H1 (cell line): ENCODE measurements at regions not wholly inside any gene's neighbourhood (a gene's known extent, or its start where the extent isn't known, plus 50 kb on each side); places are given as distances from the start of the nearest gene placed in this dataset.
"Not testable (repeated sequence)": the region's sequence is repeated elsewhere in the genome, so short reads cannot be mapped to it uniquely, and the experiment has no call there.

Experiments
- CTCF ChIA-PET: fragments of 300-600 bp; sonication (Branson Sonifier 250); formaldehyde crosslinking; loops from one replicate; lab custom pipeline; 2021; ENCODE audit not compliant: partially characterized antibody; lab: Charles Lee
- POLR2A ChIA-PET: fragments of 300-600 bp; sonication (Branson Sonifier 250); formaldehyde crosslinking; loops from one replicate; lab custom pipeline; 2021; ENCODE audit warnings: inconsistent platforms; ENCODE audit not compliant: partially characterized antibody; lab: Charles Lee
- DNase-seq, 2 experiments: peaks; one replicate each; pipeline versions ENCODE4 v3.0.0 to v3.0.0-alpha.2; 2010 to 2022; ENCODE audit warnings: low spot score in 2 of 2, low read depth in 1 of 2, mixed read lengths in 1 of 2
- FAIRE-seq: peaks from 2 replicates; lab custom pipeline; 2011; peaks lifted over from hg19 to GRCh38; lab: Jason Lieb, UNC
- H2AFZ ChIP-seq: 2 replicates; pipeline ENCODE4 v1.8.1; 2012; ENCODE audit warnings: low read length, inconsistent platforms
- H2AK5ac ChIP-seq: 2 replicates; pipeline ENCODE4 v1.6.1; 2013; ENCODE audit warnings: low read depth, low read length
- H2BK120ac ChIP-seq: replicated peaks from 2 replicates; pipeline ENCODE3; 2013; ENCODE audit warnings: low read depth, low read length, inconsistent platforms
- H2BK12ac ChIP-seq: 2 replicates; pipeline ENCODE4 v1.6.1; 2013; ENCODE audit warnings: low read depth, low read length
- H2BK15ac ChIP-seq: 2 replicates; pipeline ENCODE4 v1.6.1; 2013; ENCODE audit warnings: low read length
- H2BK20ac ChIP-seq: 2 replicates; pipeline ENCODE4 v1.6.1; 2013; ENCODE audit warnings: low read length
- H2BK5ac ChIP-seq: 2 replicates; pipeline ENCODE4 v1.6.1; 2013; ENCODE audit warnings: low read depth, low read length
- H3K14ac ChIP-seq: 2 replicates; pipeline ENCODE4 v1.6.1; 2013; ENCODE audit warnings: inconsistent platforms; ENCODE audit not compliant: insufficient read length
- H3K18ac ChIP-seq: 2 replicates; pipeline ENCODE4 v1.6.1; 2013; ENCODE audit warnings: low read length; ENCODE audit errors: extremely low read depth
- H3K23ac ChIP-seq: 2 replicates; pipeline ENCODE4 v1.6.1; 2013; ENCODE audit warnings: inconsistent platforms; ENCODE audit not compliant: insufficient read length
- H3K23me2 ChIP-seq: 2 replicates; pipeline ENCODE4 v1.6.1; 2013; ENCODE audit warnings: low read depth, low read length
- H3K27ac ChIP-seq: 2 replicates; pipeline ENCODE4 v1.6.1; 2011; ENCODE audit warnings: low read depth, low read length, inconsistent platforms
- H3K27me3 ChIP-seq, 4 experiments: replicated peaks in 1 of 4; 1 replicate in 1 of 4; 2 replicates in 3 of 4; pipeline versions ENCODE4 v1.6.1 to v1.8.1; 2011 to 2013; ENCODE audit warnings: low read length in 3 of 4, mild to moderate bottlenecking in 3 of 4, inconsistent platforms in 2 of 4, mixed read lengths in 2 of 4, moderate library complexity in 1 of 4; ENCODE audit not compliant: control insufficient read depth in 3 of 4, insufficient read depth in 3 of 4; ENCODE audit errors: extremely low read depth in 1 of 4
- H3K36me3 ChIP-seq, 4 experiments: 2 replicates each; pipeline versions ENCODE4 v1.6.1 to v1.8.1; 2011 to 2013; ENCODE audit warnings: mild to moderate bottlenecking in 4 of 4, low read length in 3 of 4, moderate library complexity in 2 of 4, control low read depth in 1 of 4, inconsistent platforms in 1 of 4; ENCODE audit not compliant: insufficient read depth in 4 of 4, control insufficient read depth in 2 of 4
- H3K4ac ChIP-seq: replicated peaks from 2 replicates; pipeline ENCODE3; 2013; ENCODE audit warnings: low read length, low read depth, mixed read lengths, inconsistent platforms; ENCODE audit not compliant: insufficient read length
- H3K4me1 ChIP-seq, 4 experiments: replicated peaks in 1 of 4; 1 replicate in 1 of 4; 2 replicates in 3 of 4; pipeline versions ENCODE4 v1.6.1 to v1.8.1; 2011 to 2013; ENCODE audit warnings: low read length in 3 of 4, inconsistent platforms in 2 of 4, mixed read lengths in 1 of 4; ENCODE audit not compliant: insufficient read depth in 4 of 4, control insufficient read depth in 3 of 4
- H3K4me2 ChIP-seq, 2 experiments: 2 replicates each; pipeline versions ENCODE4 v1.6.1 to v1.8.1; 2011 to 2013; ENCODE audit warnings: low read depth in 2 of 2, low read length in 2 of 2, control low read depth in 1 of 2, inconsistent platforms in 1 of 2, mild to moderate bottlenecking in 1 of 2; ENCODE audit not compliant: insufficient read depth in 1 of 2
- H3K4me3 ChIP-seq, 4 experiments: fragments of 200-600, 300-600 bp in 1 of 4; sonication (generic), shearing (Covaris generic), sonication (Bioruptor Twin) in 1 of 4; 2 replicates each; pipeline versions ENCODE4 v1.5.1 to v1.8.1; 2011 to 2016; ENCODE audit warnings: low read length in 4 of 4, low read depth in 3 of 4, control low read depth in 2 of 4, inconsistent platforms in 2 of 4, mild to moderate bottlenecking in 2 of 4, mixed read lengths in 1 of 4, moderate library complexity in 1 of 4; ENCODE audit not compliant: insufficient read depth in 2 of 4; ENCODE audit errors: extremely low read depth in 1 of 4
- H3K56ac ChIP-seq: replicated peaks from 2 replicates; pipeline ENCODE3; 2013; ENCODE audit warnings: low read depth, mild to moderate bottlenecking, mixed read lengths, low read length, inconsistent platforms; ENCODE audit not compliant: insufficient read length
- H3K79me1 ChIP-seq: 2 replicates; pipeline ENCODE4 v1.6.1; 2013; ENCODE audit warnings: low read depth, low read length, control low read depth
- H3K79me2 ChIP-seq, 2 experiments: 2 replicates each; pipeline versions ENCODE4 v1.6.1 to v1.8.1; 2012 to 2013; ENCODE audit warnings: low read length in 2 of 2, mild to moderate bottlenecking in 2 of 2, inconsistent platforms in 1 of 2; ENCODE audit not compliant: insufficient read depth in 2 of 2, control insufficient read depth in 1 of 2
- H3K9ac ChIP-seq, 4 experiments: replicated peaks in 1 of 4; 1 replicate in 1 of 4; 2 replicates in 3 of 4; pipeline versions ENCODE4 v1.6.1 to v1.8.1; 2011 to 2013; ENCODE audit warnings: low read depth in 3 of 4, low read length in 3 of 4, control low read depth in 2 of 4, mild to moderate bottlenecking in 2 of 4, moderate library complexity in 2 of 4, inconsistent platforms in 1 of 4; ENCODE audit errors: extremely low read depth in 1 of 4
- H3K9me3 ChIP-seq, 2 experiments: 2 replicates each; pipeline versions ENCODE4 v1.6.1 to v1.8.1; 2012 to 2013; ENCODE audit warnings: mild to moderate bottlenecking in 2 of 2, moderate library complexity in 2 of 2, control low read depth in 1 of 2, inconsistent platforms in 1 of 2, low read depth in 1 of 2, low read length in 1 of 2, mixed read lengths in 1 of 2; ENCODE audit not compliant: insufficient read depth in 2 of 2
- H4K20me1 ChIP-seq, 2 experiments: replicated peaks in 1 of 2; 2 replicates each; pipeline versions ENCODE3 to v1.8.1; 2011 to 2013; ENCODE audit warnings: inconsistent platforms in 2 of 2, low read length in 2 of 2, mild to moderate bottlenecking in 1 of 2; ENCODE audit not compliant: insufficient read depth in 2 of 2, control insufficient read depth in 1 of 2
- H4K5ac ChIP-seq: 2 replicates; pipeline ENCODE4 v1.6.1; 2013; ENCODE audit warnings: low read length, low read depth, mixed read lengths, inconsistent platforms; ENCODE audit not compliant: insufficient read length
- H4K8ac ChIP-seq: 2 replicates; pipeline ENCODE4 v1.8.0; 2013; ENCODE audit warnings: mild to moderate bottlenecking, moderate library complexity, low read length, inconsistent platforms; ENCODE audit not compliant: insufficient read depth; ENCODE audit errors: extremely low read depth
- H4K91ac ChIP-seq: replicated peaks from 2 replicates; pipeline ENCODE3; 2013; ENCODE audit warnings: low read length, mixed read lengths, inconsistent platforms; ENCODE audit not compliant: insufficient read length
- WGBS, 2 experiments: shearing (Covaris generic) in 1 of 2; methylation state at CpG; one replicate each; pipeline versions ENCODE4 v1.1.6 to v1.1.7; 2013 to 2015; ENCODE audit warnings: low lambda C conversion rate in 2 of 2, mixed read lengths in 2 of 2, inconsistent platforms in 1 of 2, low coverage in 1 of 2, missing lambda C conversion rate in 1 of 2; ENCODE audit not compliant: insufficient replicate concordance in 2 of 2, insufficient coverage in 1 of 2, insufficient read length in 1 of 2; ENCODE audit errors: extremely low coverage in 1 of 2, missing lambda C conversion rate in 1 of 2; 5-methylcytosine and 5-hydroxymethylcytosine counted together

DNA sequence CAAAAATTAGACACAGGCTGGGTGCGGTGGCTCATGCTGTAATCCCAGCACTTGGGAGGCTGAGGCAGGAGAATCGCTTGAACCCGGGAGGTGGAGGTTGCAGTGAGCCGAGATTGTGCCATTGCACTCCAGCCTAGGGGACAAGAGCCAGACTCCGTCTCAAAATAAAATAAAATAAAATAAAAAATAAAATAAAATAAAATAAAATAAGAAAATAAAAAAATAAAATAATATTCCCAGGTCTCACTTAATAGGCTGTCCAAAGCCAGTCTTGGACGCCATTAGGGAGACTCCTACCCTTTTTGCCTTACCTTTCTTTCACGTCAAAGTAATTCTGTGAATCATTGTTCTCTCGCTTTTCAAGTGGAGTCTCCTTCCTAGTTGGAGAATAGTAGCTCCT lies 172.3 kb downstream of the OR2B2 start:
- H3K9me3 ChIP-seq, H3K56ac ChIP-seq, H4K8ac ChIP-seq, H2BK12ac ChIP-seq, POLR2A ChIA-PET, H2BK5ac ChIP-seq, H2AK5ac ChIP-seq, H3K4ac ChIP-seq, H3K14ac ChIP-seq, H4K91ac ChIP-seq, H3K4me1 ChIP-seq, H3K23me2 ChIP-seq, FAIRE-seq, H4K5ac ChIP-seq, DNase-seq, H2BK15ac ChIP-seq, H3K18ac ChIP-seq, H3K23ac ChIP-seq, H3K27ac ChIP-seq, H2AFZ ChIP-seq, H3K79me2 ChIP-seq, H3K4me3 ChIP-seq, H2BK20ac ChIP-seq, H3K4me2 ChIP-seq, H3K9ac ChIP-seq, H4K20me1 ChIP-seq, H2BK120ac ChIP-seq, H3K79me1 ChIP-seq, H3K36me3 ChIP-seq: not testable (repeated sequence)
- peaks cover 9 to 35% (median 30%) of the 10 kb centered on the region in 4 experiments for H3K27me3 ChIP-seq
- 90% methylated on average over 8 of the region's 8 CpGs; no CpG with 5 or more reads in 1 of the 2 experiments for WGBS, 2 experiments
- CTCF ChIA-PET: interaction anchor here (1.0 to 3.7 kb wide), 3 partner anchors 12 to 49 kb away, joined by 4 to 19 read pairs (median 4); no protein-coding TSS in a partner anchor
